ENCODE measurements at regions not wholly inside any gene's neighbourhood (a gene's known extent, or its start where the extent isn't known, plus 50 kb on each side); places are given as distances from the start of the nearest gene placed in this dataset.

DNA sequence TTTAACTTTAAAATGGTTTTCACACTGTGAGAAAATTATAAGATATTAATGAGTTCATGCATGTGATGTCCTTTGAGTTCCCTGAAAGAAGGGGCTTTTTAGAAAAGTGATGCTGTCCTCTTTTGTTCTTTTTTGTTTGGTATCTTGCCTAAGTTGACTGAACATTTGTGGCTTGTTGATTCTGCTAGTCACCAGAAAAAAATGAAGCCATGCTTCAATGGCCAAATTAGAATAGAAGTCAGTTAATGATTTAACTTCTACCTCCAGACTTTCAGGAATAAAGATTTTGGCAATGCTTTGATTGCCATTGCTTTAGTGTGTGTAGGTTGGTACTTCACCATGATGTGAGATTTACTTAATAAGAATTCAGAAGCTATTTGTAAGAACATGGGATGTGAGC lies 260.6 kb upstream of the NECTIN3 start:
- DNase-seq (ENCODE audit: low spot score) = peak; percentile 7

DNA sequence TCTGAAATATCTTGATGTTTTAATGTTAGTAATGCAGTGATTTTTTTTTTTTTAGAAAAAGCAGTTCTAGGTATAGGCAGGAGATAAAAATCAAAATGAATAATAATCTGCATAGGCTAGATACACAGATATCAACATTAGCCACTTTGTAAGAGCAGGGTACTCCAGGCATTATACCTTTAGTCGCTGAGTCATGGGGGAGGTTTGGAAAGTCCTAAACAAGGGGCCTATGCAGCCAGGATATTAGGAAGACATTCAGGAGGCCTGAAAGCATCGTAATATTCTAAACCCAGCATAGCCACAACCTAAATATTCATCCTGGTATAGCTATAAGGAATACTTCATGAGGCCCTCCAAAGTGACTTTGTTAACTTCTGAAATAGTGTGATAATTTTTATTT lies 258.1 kb upstream of the NECTIN3 start:
- no peak for DNase-seq (ENCODE audit: low spot score)

DNA sequence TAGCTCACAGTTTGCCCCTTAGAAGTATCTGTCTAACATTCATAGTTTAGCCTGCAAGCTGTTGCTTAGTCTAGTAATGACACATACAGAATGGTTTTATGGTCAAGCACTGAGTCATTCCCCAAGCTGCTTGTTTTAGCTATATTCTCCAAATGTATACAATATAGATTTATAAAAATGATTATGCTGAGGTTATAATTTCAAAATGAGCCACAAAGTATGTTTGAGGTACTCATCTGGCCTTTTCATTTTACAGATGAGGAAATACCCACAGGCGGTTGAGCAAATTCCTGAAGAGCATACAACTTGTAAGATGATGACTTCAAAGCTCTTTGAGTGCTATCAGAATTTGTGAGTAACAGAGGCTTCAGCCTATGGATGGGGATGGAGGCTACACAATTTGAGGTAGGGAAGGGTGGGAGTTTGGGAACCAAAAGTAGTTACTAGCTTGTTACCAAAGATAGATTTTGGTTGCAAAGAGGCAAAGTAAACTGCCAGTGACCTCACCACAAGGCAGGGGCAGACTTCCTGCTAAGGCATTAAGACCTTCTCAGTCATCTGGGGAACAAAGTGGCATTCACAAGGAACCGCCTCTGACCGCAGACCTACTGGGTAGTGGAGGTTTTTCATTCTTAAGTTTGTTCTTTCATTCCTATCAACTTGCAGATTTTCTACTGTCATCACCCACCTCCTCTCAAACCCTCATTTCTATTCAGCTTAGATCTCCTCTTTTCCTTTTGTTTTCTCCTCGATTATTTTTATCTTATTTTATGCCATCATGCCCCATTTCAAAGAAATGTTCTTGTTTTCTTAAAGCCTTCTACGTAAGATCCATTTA lies 257.2 kb upstream of the NECTIN3 start:
- peak; percentile 48 for DNase-seq (ENCODE audit: low spot score)

DNA sequence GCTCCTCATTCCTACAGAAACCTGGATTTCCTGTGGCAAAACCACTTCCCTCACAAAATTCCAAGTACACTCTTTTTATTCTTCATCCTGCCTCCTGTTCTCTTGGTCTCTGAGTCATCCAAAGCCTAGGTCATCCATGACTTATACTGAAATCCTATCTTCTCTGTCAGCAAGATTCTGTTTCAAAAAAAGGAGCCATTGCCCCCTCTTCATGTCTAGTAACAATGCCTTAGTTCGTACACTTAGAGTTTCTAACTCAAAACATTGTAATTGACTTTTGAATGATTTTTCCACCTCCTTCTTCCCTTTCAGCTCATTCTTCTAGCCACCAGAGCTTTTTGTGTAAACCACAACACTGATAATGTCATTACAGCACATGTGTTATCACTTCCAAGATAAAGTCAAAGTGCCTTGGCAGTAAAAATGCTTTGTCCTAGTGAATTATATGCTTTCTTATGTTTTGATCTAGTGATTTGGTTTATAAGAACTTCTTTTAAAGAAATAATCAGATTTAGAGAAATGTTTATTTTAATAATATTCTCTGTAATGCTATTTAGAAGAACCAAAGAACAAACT lies 256.5 kb upstream of the NECTIN3 start:
- DNase-seq (ENCODE audit: low spot score) = peak; percentile 58

DNA sequence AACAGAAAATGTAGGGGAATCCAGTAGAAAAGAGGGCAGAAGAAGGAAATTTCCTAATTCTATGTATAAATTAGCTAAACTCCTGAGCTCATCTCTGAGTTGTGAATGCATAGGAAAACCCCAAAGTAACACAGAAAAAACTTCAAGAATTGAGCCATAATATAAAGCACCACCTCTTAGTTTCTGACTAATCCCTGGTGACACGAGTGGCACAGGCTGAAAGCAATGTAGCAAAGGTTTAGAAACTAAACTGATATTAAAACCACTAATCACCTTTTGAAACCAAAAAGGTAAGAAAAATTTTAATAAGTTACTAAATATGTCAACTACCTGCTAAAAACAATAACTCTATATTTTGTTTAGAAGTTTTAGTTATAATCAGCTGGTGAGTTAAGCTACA lies 255.6 kb upstream of the NECTIN3 start:
- DNase-seq (ENCODE audit: low spot score) = no peak

DNA sequence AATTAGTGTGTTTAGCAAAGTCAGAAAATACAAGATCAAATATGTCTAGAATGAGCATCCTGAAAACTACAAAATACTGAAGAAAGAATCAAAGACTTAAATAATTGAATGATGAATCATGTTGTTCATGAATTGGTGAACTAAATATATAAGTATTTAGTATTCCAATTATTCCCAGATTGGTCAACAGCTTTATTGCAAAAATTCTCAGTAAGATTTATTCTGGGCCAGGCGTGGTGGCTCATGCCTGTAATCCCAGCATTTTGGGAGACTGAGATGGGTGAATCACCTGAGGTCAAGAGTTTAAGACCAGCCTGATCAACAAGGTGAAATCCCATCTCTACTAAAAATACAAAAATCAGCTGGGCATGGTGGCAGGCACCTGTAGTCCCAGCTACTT lies 250.0 kb upstream of the NECTIN3 start:
- DNase-seq (ENCODE audit: low spot score) = no peak

DNA sequence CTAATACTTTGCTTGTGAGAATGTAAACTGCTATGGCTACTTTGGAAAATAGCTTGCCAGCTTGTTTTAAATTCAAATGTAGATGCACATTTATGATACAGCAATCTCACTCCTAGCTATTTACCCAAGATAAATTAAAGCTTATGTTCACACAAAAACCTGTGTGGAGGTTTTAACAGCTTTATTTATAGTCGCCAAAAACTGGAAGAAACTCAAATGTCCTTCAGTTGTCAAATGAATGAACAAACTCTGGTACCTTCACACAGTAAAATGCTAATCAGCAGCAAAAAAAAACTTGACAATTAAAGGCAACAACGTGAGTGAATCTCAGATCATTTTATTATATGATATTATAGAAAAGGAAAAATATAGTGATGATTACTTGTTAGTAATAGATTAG lies 248.6 kb upstream of the NECTIN3 start:
- DNase-seq (ENCODE audit: low spot score) = no peak

DNA sequence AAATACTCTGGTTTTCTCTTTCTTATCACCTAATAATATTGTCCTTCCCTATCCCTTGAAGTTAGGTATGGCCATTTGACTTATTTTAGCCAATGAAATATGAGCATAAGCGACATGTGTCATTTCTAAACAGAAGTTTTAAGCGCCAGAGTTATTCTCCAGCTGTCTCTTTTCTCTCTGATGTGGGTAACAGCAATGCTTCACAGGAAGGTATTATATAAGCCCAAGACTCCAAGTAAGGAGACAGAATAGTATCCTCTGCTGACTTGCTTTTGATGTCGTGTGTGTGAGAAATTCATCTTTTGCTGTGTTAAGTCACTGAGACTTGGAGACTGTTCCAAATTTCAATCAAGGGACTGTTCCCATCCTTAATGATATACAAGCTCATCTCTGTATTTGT lies 224.6 kb upstream of the NECTIN3 start:
- DNase-seq (ENCODE audit: low spot score) = no peak

DNA sequence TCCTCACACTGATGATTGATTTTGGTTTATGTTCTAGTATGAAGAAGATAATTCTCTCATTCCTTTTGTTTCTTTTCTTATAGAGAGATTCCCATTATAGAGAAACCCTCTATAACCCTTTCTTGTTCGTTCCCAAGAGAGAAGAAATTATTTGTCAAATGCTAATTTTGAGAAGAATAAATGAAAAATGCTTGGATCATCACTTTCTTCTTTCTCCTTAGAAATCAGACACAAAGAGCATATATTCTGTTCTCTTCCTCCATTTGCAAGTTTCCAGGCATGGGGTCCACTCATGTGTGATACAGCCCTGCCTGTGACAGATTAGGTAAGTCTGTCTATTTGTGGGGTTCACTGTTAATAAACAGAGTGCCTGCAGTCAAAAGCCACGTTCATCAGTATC lies 222.6 kb upstream of the NECTIN3 start:
- no peak for DNase-seq (ENCODE audit: low spot score)

DNA sequence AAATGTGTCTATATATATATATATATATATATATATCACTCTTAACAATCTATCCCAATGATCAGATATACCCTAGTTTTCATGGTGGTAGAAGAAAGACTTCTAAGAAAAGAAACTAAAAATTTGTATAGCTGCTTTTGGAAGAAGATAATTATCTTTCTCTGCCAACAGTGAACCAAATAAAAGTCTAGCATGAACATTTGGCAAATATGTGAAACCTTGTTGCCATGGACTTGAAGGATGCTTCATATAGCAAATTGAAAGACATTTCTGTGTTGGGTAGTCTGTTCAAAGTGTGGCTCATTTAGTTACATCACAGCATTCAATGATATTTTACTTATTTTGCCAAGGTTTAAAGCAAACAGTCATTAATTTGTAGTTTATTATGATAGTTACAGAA lies 219.9 kb upstream of the NECTIN3 start:
- DNase-seq (ENCODE audit: low spot score) = no peak

DNA sequence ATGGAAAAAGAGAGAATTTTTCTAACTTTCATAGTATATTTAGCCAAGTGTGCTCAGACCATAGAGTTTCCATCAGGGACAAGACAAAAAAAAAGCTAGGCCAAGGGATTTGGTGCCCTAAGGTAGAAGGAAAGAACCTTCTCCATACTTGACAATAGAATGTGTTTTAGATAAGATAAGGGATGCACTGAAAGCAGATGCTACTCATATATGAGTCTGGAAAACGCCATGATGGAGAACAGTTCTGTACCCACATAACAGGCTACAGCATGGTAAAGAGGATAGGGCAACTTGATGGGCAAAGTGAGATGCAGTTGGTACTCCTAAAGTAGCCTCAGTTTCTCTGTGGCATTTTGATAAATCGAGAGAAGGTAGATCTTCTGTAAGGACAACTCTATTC lies 216.4 kb upstream of the NECTIN3 start:
- DNase-seq (ENCODE audit: low spot score) = no peak

DNA sequence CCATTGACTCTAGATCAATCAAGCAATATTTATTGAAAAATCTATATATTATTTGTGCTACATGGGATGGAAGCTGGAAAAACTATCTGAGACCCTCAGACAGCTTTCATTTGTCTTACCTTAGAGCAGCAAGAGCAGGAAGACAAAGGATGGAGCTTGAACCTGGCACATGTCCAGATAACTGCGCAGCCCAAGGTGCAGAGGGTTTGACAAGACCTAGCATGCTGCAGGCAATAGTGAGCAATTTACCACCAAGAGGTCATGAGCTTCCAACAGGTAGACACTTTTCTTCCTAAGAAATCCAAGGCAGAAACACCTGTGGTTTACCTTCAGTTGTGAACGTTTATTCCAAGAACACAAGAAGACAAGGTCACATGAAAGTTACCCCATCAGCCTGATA lies 214.7 kb upstream of the NECTIN3 start:
- DNase-seq (ENCODE audit: low spot score) = no peak

DNA sequence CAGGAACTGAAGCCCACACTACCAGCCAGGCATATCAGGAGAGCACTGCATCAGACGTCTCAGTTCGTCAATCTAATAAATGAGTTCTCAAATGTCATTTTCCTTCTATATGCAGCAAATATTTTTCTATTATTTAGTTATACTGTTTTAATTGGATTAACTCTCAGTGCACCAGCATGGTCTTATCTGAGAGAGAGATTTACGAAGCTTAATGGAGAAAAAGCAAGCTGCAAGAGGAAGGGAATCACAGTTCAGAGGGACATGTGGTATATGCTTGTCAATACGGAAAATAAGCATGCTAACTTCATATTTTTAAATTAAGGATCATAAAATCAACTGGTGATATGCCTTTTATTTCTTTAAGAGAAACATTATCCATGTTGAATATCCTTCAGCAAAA lies 213.1 kb upstream of the NECTIN3 start:
- DNase-seq (ENCODE audit: low spot score) = no peak

DNA sequence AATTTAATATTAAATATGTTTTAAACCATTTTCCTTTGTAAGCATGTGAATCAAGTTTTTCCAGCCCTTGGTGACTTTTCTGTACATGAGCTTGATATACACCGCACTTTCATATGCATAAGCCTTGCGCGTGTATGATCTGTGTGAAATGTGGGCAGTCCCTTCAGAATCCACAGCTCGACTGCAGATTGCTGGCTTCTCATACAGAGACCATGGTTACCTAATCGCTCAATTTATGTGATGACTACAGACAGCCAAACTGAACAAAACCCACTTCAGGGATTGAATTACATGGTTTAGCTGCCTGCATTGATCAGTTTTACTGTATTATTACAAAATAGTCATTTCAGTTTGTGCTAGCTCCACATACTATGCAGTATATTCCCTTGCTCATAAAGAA lies 212.3 kb upstream of the NECTIN3 start:
- DNase-seq (ENCODE audit: low spot score) = no peak

DNA sequence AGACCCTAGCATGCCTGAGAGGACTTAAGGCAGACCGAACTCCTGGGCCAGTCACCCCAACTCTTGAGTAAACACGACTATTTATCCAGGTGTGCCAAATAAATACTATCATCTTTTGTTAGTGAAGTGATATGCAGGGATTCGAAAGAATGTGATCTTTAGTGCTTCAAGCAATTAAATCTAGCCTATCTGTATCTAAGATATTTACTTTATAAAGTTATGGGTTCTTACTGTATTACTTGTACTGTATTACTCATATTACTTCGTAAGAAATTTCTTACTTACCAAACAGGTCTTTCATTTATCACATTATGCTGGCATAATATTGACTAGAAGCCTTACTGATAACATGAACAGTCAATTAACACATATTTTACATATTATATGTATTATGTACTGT lies 211.6 kb upstream of the NECTIN3 start:
- DNase-seq (ENCODE audit: low spot score) = no peak

DNA sequence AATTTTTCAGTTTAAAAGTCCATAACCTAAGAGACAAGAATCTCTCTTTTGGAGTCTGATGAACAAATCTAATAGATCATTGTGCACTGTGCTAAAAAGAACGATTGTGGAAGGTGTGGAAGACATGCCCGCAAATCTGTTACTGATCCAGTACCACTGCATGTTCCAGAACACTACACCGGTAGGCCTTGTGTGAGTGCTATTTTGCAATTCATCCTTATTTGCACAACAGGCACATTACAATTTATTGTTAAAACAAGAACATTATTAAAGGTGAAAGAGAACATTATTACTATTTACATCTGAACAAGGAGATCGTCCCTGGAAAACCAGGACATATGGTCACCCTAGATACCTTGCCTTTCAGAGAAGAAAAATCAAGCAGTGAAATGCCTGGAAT lies 205.7 kb upstream of the NECTIN3 start:
- DNase-seq (ENCODE audit: low spot score) = no peak

DNA sequence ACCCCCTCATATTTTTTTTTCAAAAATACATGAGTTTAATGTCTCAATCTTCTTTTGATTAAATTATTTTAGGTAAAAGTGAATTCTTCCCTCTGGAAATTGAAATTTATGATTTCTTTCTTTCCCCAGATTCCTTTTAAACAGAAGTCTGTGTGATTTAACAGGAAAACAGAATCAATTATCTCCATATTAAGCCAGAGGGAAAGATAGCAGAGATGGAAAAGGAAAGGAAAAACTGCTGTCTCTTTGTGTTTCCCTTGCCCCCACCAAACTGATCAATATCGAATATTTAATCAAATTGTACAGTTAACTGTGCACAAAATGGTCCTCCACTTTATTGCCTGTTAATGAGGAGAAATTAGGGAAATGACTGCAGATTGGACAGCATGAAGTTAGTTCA lies 203.5 kb upstream of the NECTIN3 start:
- DNase-seq (ENCODE audit: low spot score) = no peak

DNA sequence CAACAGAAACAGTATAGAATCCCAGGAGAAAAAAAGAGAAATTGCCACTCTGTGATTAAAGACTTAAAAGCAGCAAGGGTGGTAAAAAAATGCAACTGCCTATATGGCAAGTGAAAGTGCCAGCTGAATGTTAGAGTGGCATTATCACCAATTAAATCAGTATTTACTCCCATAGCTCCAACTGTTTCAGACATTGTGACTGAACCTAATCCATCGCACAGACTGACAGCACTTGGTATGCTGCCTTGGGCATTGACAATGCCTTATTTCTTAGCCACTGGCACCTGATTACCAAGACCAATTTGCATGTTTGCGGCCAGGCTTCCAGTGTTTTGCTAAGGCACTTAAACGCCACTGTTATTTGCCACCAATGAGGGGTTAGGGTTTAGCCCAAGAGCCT lies 201.9 kb upstream of the NECTIN3 start:
- no peak for DNase-seq (ENCODE audit: low spot score)

DNA sequence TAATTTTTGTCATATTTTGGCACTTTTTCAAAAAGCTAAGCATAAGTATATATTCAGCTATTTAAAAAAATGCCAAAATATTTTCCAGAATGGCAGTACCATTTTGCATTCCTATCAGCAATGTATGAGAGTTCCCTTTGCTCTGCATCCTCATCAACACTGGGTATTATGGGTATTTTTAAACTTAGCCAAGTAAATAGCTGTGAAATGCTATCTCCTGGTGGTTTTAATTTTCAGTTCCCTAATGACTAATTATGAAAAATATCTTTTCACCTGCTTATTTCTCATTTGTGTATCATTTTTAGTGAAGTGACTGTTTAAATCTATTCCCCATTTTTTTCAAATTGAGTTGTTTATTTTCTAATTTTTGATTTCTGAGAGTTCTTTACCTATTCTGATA lies 199.7 kb upstream of the NECTIN3 start:
- DNase-seq (ENCODE audit: low spot score) = no peak

DNA sequence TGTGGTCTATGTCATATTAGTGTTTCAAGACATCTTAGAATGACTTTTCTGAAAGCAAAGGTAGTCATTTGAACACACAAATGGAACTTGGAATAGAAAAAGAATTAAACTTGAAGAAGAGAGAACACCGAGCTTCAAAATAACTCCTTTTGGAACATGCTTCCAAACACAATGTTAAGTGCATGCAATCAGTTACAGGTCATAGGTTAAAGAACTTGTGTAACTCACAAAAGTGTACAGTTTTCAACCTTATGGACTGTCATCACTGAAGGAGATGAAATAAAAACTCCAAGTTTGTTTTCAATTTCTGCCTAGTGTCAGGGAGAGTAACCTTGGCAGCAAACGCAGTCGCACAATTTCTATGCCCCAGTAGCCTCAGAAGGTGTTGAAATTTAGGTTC lies 192.9 kb upstream of the NECTIN3 start:
- no peak for DNase-seq (ENCODE audit: low spot score)

DNA sequence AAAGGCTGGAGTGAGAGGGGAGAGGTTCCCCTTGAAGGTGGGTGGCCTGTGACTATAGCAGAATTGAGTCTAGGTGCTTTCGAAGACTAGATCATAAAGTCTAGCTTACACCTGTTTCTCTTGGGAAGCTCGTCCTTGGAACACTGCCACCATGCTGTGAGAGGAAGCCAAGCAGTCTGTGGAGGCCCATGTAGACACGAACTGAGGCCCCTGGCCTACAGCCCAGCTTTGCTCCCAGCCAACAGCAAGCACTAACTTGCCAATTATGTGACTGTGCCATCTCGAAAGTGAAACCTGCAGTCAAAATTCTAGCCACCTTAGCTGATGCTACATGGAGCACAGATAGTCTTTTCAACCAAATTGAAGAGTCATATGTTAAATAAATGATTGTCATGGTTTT lies 190.5 kb upstream of the NECTIN3 start:
- peak; percentile 5 for DNase-seq (ENCODE audit: low spot score)

DNA sequence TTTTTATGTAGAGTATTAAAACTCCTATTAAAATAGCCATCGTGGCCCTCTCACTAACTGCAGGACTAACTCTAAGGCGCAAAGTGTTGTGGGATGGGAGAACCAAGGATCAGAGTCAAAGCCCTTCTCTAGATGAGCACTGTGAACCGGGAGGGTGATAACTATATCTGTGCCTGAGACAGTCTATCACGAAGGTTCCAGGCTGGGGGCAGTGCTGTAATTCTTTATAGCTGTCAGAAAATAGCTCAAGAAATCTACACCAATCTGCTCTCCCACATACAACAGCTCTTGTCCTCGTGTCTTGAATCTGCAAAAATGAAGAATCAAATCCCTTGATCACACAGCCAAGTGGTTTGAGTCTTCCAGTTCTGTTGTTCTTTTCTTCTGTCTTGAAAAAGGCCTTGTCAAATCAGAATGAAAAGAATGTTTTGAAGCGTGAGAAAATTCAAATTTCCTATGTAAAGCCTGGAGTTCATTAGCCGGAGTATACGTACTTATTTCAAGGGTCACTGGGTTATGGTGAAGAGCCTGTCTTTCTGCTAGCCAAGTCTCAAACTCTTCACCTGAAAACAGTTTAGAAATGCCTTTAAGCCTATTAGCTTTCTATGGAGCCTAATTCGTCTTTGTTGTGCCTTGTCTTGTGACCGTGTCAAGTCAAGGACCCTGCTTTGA lies 185.3 kb upstream of the NECTIN3 start:
- no peak for DNase-seq (ENCODE audit: low spot score)

DNA sequence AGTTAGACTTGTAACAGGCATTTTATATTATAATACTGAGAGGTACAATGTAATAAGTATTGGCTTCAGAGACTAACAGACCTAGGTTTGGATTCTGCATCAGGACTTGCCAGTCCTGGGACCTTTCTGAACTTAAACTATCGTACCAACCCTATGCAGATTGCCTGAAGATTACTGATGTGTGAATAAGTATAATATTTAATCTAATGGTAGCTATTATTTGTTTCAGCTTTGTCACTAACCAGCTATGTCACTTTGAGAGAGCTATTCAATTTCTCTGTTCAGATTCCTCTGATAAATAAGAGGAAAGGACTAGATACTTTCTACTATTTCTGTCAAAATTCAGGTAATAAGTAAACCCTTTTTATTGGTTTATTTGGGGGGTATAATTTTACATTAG lies 184.4 kb upstream of the NECTIN3 start:
- DNase-seq (ENCODE audit: low spot score) = no peak

Data from AG08395 (cell line).